ENCODE measurements at regions not wholly inside any gene's neighbourhood (a gene's known extent, or its start where the extent isn't known, plus 50 kb on each side); places are given as distances from the start of the nearest gene placed in this dataset.
"Not testable (repeated sequence)": the region's sequence is repeated elsewhere in the genome, so short reads cannot be mapped to it uniquely, and the experiment has no call there.

- TF ChIP-seq CTCF, POLR2A, POLR2AphosphoS5 (IDR thresholded peaks at IDR 0.05): not testable (repeated sequence)
Observed at GRCh38 chr10:26367035-26367434, 71.1 kb upstream of the APBB1IP start.

Data from gastroesophageal sphincter (tissue), 3 donors.